ENCODE measurements at regions not wholly inside any gene's neighbourhood (a gene's known extent, or its start where the extent isn't known, plus 50 kb on each side); places are given as distances from the start of the nearest gene placed in this dataset.

GRCh38 chr5:74030371-74030770 lies 404.4 kb downstream of the ARHGEF28 start:
- TF ChIP-seq EZH2 (IDR thresholded peaks at IDR 0.05; ENCODE audit: low read depth, unreplicated experiment) (no peak), CTCF (conservative IDR thresholded peaks at IDR 0.05; ENCODE audit: low read depth in 2 of 2) (no peak), POLR2AphosphoS5 (IDR thresholded peaks at IDR 0.05; ENCODE audit: low read depth) (no peak), EZH2phosphoT487 (IDR thresholded peaks at IDR 0.05; ENCODE audit: unreplicated experiment) (no peak), JUNB (IDR thresholded peaks at IDR 0.05; ENCODE audit: unreplicated experiment) (no peak), REST (IDR thresholded peaks at IDR 0.05; ENCODE audit: unreplicated experiment) (no peak), NANOG (IDR thresholded peaks at IDR 0.05; ENCODE audit: borderline replicate concordance) (no peak), ETS1 (IDR thresholded peaks at IDR 0.05) (no peak), CREB1 (CRISPR knock-in tag; IDR thresholded peaks at IDR 0.05; ENCODE audit: low read depth) (no peak), STAT1 (IDR thresholded peaks at IDR 0.05; ENCODE audit: unreplicated experiment) (no peak), ZNF331 (CRISPR knock-in tag; IDR thresholded peaks at IDR 0.05; ENCODE audit: low read depth) (no peak)

All from GM23338 (cell line).